22Rv1 (cell line): ENCODE measurements at regions not wholly inside any gene's neighbourhood (a gene's known extent, or its start where the extent isn't known, plus 50 kb on each side); places are given as distances from the start of the nearest gene placed in this dataset.

Experiments
- H3K27ac ChIP-seq: fragments of 450-650 bp; 2 replicates; pipeline ENCODE4 v1.5.1; 2017
- CTCF ChIP-seq: fragments of 450-650 bp; IDR thresholded peaks from 2 replicates; pipeline ENCODE4 v1.5.1; 2017; ENCODE audit warnings: mild to moderate bottlenecking
- ZFX ChIP-seq: fragments of 450-650 bp; IDR thresholded peaks from 2 replicates; pipeline ENCODE4 v1.6.1; 2017; ENCODE audit warnings: antibody characterized with exemption, borderline replicate concordance

GRCh38 chr20:40617594-40617993 lies 71.4 kb downstream of the MAFB start:
- TF ChIP-seq ZFX (no peak), CTCF (no peak)
- H3K27ac ChIP-seq, result no peak overlapping the region

- TF ChIP-seq ZFX, result no peak
- TF ChIP-seq CTCF, result no peak
- H3K27ac ChIP-seq, result no peak overlapping the region
Measured at GRCh38 chr20:40612837-40613236, 76.2 kb downstream of the MAFB start.

- TF ChIP-seq ZFX (no peak), CTCF (no peak)
- no peak overlapping the region for H3K27ac ChIP-seq
Measured at GRCh38 chr20:40612247-40612646, 76.8 kb downstream of the MAFB start.

- no peak overlapping the region for H3K27ac ChIP-seq
- TF ChIP-seq ZFX (no peak), CTCF (no peak)
Measured at GRCh38 chr20:40610730-40611129, 78.3 kb downstream of the MAFB start.

- no peak overlapping the region for H3K27ac ChIP-seq
- TF ChIP-seq ZFX (no peak), CTCF (no peak)
Measured at GRCh38 chr20:40607927-40608326, 81.1 kb downstream of the MAFB start.

- no peak for TF ChIP-seq CTCF
- TF ChIP-seq ZFX, result no peak
- no peak overlapping the region for H3K27ac ChIP-seq
Measured at GRCh38 chr20:40606660-40607059, 82.4 kb downstream of the MAFB start.

- TF ChIP-seq ZFX (no peak), CTCF (no peak)
- no peak overlapping the region for H3K27ac ChIP-seq
Measured at GRCh38 chr20:40606237-40606636, 82.8 kb downstream of the MAFB start.

- TF ChIP-seq ZFX (no peak), CTCF (no peak)
- H3K27ac ChIP-seq, result no peak overlapping the region
Measured at GRCh38 chr20:40604416-40604815, 84.6 kb downstream of the MAFB start.
